GM12878 (cell line): ENCODE measurements at regions not wholly inside any gene's neighbourhood (a gene's known extent, or its start where the extent isn't known, plus 50 kb on each side); places are given as distances from the start of the nearest gene placed in this dataset.
"Not testable (repeated sequence)": the region's sequence is repeated elsewhere in the genome, so short reads cannot be mapped to it uniquely, and the experiment has no call there.

Source experiments
- ATAC-seq: fragments of 200-7000 bp; cut with Tn5 transposase; 3 replicates; pipeline ENCODE4 v1.9.1; 2020; ENCODE audit warnings: mild to moderate bottlenecking, moderate library complexity
- BruUV-seq: library from RNA; stranded (reverse); fragments of 400-500 nt; replicated peaks from 2 replicates; lab custom pipeline; 2021; lab: Mats Ljungman, UMichigan
- CTCF ChIA-PET: fragments of 300-600 bp; sonication (Branson Sonifier 250); formaldehyde crosslinking; extraction: SDS; loops from one replicate; lab custom pipeline; 2021; ENCODE audit warnings: inconsistent platforms; lab: Yijun Ruan, JAX
- POLR2A ChIA-PET: fragments of 350-600 bp; formaldehyde crosslinking; extraction: SDS; loops from one replicate; lab custom pipeline; 2021; ENCODE audit warnings: inconsistent platforms; lab: Charles Lee
- RAD21 ChIA-PET: fragments of 300-600 bp; sonication (Branson Sonifier 250); formaldehyde crosslinking; loops from one replicate; lab custom pipeline; 2023; ENCODE audit warnings: antibody characterized with exemption; ENCODE audit not compliant: unreplicated experiment; lab: Charles Lee
- SMC1A ChIA-PET: fragments of 300-600 bp; sonication (Branson Sonifier 250); formaldehyde crosslinking; loops from one replicate; lab custom pipeline; 2023; ENCODE audit not compliant: unreplicated experiment, uncharacterized antibody; lab: Charles Lee
- DNase-seq: peaks from one replicate; pipeline ENCODE4 v3.0.0-alpha.2; 2011; ENCODE audit warnings: low read depth, low spot score
- FAIRE-seq: peaks from 3 replicates; lab custom pipeline; 2011; peaks lifted over from hg19 to GRCh38; lab: Jason Lieb, UNC
- H2AFZ ChIP-seq: 2 replicates; pipeline ENCODE4 v1.6.0; 2011; ENCODE audit warnings: low read depth, low read length, control low read depth; ENCODE audit not compliant: control insufficient read depth
- H3K27ac ChIP-seq: 2 replicates; pipeline ENCODE4 v1.5.1; 2011; ENCODE audit warnings: control low read depth; ENCODE audit not compliant: control insufficient read depth, insufficient read depth
- H3K27me3 ChIP-seq, 2 experiments: replicated peaks in 1 of 2; 2 replicates each; pipeline versions ENCODE4 v1.6.0 to v1.6.1; 2011; ENCODE audit warnings: low read length in 1 of 2; ENCODE audit not compliant: control insufficient read depth in 2 of 2, insufficient read depth in 2 of 2
- H3K36me3 ChIP-seq, 2 experiments: 2 replicates each; pipeline ENCODE4 v1.5.1; 2011; ENCODE audit warnings: low read length in 1 of 2; ENCODE audit not compliant: control insufficient read depth in 2 of 2, insufficient read depth in 2 of 2
- H3K4me1 ChIP-seq: 2 replicates; pipeline ENCODE4 v1.6.1; 2011; ENCODE audit warnings: mild to moderate bottlenecking, low read length, moderate library complexity, mixed read lengths; ENCODE audit not compliant: control insufficient read depth, insufficient read depth
- H3K4me2 ChIP-seq: 2 replicates; pipeline ENCODE4 v1.6.0; 2011; ENCODE audit warnings: control low read depth; ENCODE audit not compliant: control insufficient read depth, insufficient read depth
- H3K4me3 ChIP-seq: fragments of 200-600 bp; sonication (generic); 2 replicates; pipeline ENCODE4 v1.5.1; 2016
- H3K79me2 ChIP-seq: 2 replicates; pipeline ENCODE4 v1.6.0; 2011; ENCODE audit warnings: low read length; ENCODE audit not compliant: control insufficient read depth, insufficient read depth
- H3K9ac ChIP-seq: 2 replicates; pipeline ENCODE4 v1.8.0; 2011; ENCODE audit warnings: low read length, control low read depth, mixed read lengths; ENCODE audit not compliant: control insufficient read depth, insufficient read depth
- H3K9me3 ChIP-seq: replicated peaks from 3 replicates; pipeline ENCODE4 v1.5.1; 2011; ENCODE audit warnings: mild to moderate bottlenecking, low read length; ENCODE audit not compliant: control insufficient read depth, insufficient read depth
- H4K20me1 ChIP-seq: 2 replicates; pipeline ENCODE4 v1.6.0; 2011; ENCODE audit not compliant: control insufficient read depth, insufficient read depth
- ASH2L ChIP-seq: fragments of 300-600, 200-600 bp; sonication (generic); IDR thresholded peaks from 2 replicates; pipeline ENCODE4 v1.6.1; 2017; ENCODE audit warnings: low read depth, mild to moderate bottlenecking, borderline replicate concordance
- CREB1 ChIP-seq: IDR thresholded peaks from 2 replicates; pipeline ENCODE4 v1.6.1; 2012; ENCODE audit warnings: low read depth, mild to moderate bottlenecking, inconsistent platforms
- DPF2 ChIP-seq: fragments of 450-650 bp; IDR thresholded peaks from 2 replicates; pipeline ENCODE4 v1.6.1; 2017; ENCODE audit warnings: mild to moderate bottlenecking
- HDGF ChIP-seq: fragments of 450-650 bp; IDR thresholded peaks from 2 replicates; pipeline ENCODE4 v1.6.1; 2016; ENCODE audit warnings: antibody characterized with exemption
- JUND ChIP-seq: IDR thresholded peaks from 2 replicates; pipeline ENCODE4 v1.6.1; 2012; ENCODE audit warnings: low read depth, mild to moderate bottlenecking, low read length, improper control_type of control experiment, moderate library complexity
- KLF5 ChIP-seq: fragments of 450-650 bp; IDR thresholded peaks from 2 replicates; pipeline ENCODE4 v1.6.1; 2014; ENCODE audit warnings: mild to moderate bottlenecking; ENCODE audit not compliant: partially characterized antibody
- MXI1 ChIP-seq: fragments of 150-350 bp; IDR thresholded peaks from 2 replicates; pipeline ENCODE4 v1.6.1; 2011; ENCODE audit warnings: low read depth, mild to moderate bottlenecking, inconsistent platforms, low read length, improper control_type of control experiment
- POLR2AphosphoS5 ChIP-seq: IDR thresholded peaks from 2 replicates; pipeline ENCODE4 v1.6.1; 2011; ENCODE audit warnings: mild to moderate bottlenecking, low read length, inconsistent platforms
- SIX5 ChIP-seq: IDR thresholded peaks from 2 replicates; pipeline ENCODE4 v1.6.1; 2011; ENCODE audit warnings: mild to moderate bottlenecking, low read depth, low read length, moderate library complexity; ENCODE audit not compliant: severe bottlenecking
- SMC3 ChIP-seq: IDR thresholded peaks from 2 replicates; pipeline ENCODE4 v1.6.1; 2011; ENCODE audit warnings: low read length, improper control_type of control experiment, borderline replicate concordance
- SRF ChIP-seq, 2 experiments: IDR thresholded peaks; 2 replicates each; pipeline ENCODE4 v1.6.1; 2011; ENCODE audit warnings: low read depth in 2 of 2, low read length in 2 of 2, mild to moderate bottlenecking in 1 of 2, moderate library complexity in 1 of 2
- SUPT20H ChIP-seq: IDR thresholded peaks from 2 replicates; pipeline ENCODE4 v1.6.1; 2011; ENCODE audit warnings: low read depth, mild to moderate bottlenecking, low read length, moderate library complexity, borderline replicate concordance; ENCODE audit not compliant: control insufficient read depth
- WRNIP1 ChIP-seq: IDR thresholded peaks from 2 replicates; pipeline ENCODE4 v1.6.1; 2011; ENCODE audit warnings: low read depth, low read length, improper control_type of control experiment, borderline replicate concordance
- ZNF217 ChIP-seq: fragments of 450-650 bp; IDR thresholded peaks from 2 replicates; pipeline ENCODE4 v1.6.1; 2017; ENCODE audit warnings: antibody characterized with exemption, mild to moderate bottlenecking
- ZNF24 ChIP-seq: fragments of 450-650 bp; IDR thresholded peaks from 2 replicates; pipeline ENCODE4 v1.6.1; 2017; ENCODE audit warnings: antibody characterized with exemption, mild to moderate bottlenecking
- ZZZ3 ChIP-seq: IDR thresholded peaks from 2 replicates; pipeline ENCODE4 v1.6.1; 2011; ENCODE audit warnings: low read depth; ENCODE audit not compliant: control insufficient read depth, insufficient read length
- whole genome bisulfite sequencing: methylation state at CpG from one replicate; pipeline ENCODE4 v1.1.6; 2016; ENCODE audit warnings: low lambda C conversion rate; ENCODE audit not compliant: insufficient replicate concordance, insufficient coverage; ENCODE audit errors: missing lambda C conversion rate; 5-methylcytosine and 5-hydroxymethylcytosine counted together
- in situ Hi-C: fragments of 300-500 bp; cut with MboI; formaldehyde crosslinking; loops from 9 replicates; pipeline ENCODE4 v1.14.3; 2018; ENCODE audit warnings: mixed read lengths
- intact Hi-C: fragments of 100-400 bp; cut with micrococcal nuclease; formaldehyde crosslinking; loops from one replicate; pipeline ENCODE4 v1.14.2; 2022; ENCODE audit not compliant: unreplicated experiment
- TF ChIP-seq, protein P1 (sequence below): fragments of 150-350 bp; IDR thresholded peaks from 2 replicates; pipeline ENCODE4 v1.6.1; 2014; ENCODE audit warnings: mild to moderate bottlenecking, low read depth, low read length

DNA sequence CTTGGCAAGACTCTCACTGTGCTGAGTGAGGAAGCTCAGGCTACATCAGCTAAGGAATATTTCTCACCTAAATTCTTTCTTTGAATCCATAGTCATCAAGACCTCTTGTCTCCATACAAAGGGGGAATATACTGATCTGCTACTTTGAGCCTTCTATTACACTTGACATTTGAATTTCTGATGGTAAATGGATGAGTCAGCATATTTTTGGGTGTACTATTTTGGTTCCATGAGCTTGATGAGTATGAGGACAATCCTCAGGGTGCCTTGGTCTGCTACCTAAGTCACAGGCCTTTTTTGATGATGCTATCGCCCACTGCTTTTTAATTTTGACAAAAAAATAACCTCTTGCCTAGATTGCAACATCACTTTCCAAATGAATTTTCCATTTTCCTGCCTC is 415.7 kb downstream of the PPP1R2C start:
- BruUV-seq: no TSS peak
- Histone ChIP-seq H4K20me1 (no peaks in the 10 kb centered on the region), H3K9me3 (no peaks in the 10 kb centered on the region), H3K36me3 (no peaks in the 10 kb centered on the region), H3K27me3 (no peaks in the 10 kb centered on the region), H3K9ac (no peak overlapping the region), H3K4me2 (no peak overlapping the region), H3K4me1 (no peaks in the 10 kb centered on the region), H3K27ac (no peak overlapping the region), H2AFZ (no peak overlapping the region), H3K79me2 (no peaks in the 10 kb centered on the region), H3K4me3 (no peak overlapping the region)
- 0% methylated on average over 1 of the region's 1 CpG for WGBS
- ChIA-PET SMC1A (no interaction called here), RAD21 (no interaction called here), POLR2A (no interaction called here), CTCF (no interaction called here)
- FAIRE-seq (no peak), ATAC-seq (no peak), DNase-seq (no peak)
- intact Hi-C loops: no loop called here
- TF ChIP-seq ASH2L: no peak
- TF ChIP-seq SRF (IDR thresholded peaks at IDR 0.05; ENCODE audit: low read depth in 2 of 2, low read length in 2 of 2): no peak
- TF ChIP-seq, protein P1, sequence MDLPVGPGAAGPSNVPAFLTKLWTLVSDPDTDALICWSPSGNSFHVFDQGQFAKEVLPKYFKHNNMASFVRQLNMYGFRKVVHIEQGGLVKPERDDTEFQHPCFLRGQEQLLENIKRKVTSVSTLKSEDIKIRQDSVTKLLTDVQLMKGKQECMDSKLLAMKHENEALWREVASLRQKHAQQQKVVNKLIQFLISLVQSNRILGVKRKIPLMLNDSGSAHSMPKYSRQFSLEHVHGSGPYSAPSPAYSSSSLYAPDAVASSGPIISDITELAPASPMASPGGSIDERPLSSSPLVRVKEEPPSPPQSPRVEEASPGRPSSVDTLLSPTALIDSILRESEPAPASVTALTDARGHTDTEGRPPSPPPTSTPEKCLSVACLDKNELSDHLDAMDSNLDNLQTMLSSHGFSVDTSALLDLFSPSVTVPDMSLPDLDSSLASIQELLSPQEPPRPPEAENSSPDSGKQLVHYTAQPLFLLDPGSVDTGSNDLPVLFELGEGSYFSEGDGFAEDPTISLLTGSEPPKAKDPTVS: no peak
- TF ChIP-seq JUND: no peak
- no peak for TF ChIP-seq KLF5
- no peak for TF ChIP-seq ZNF217
- no peak for TF ChIP-seq CREB1
- no peak for TF ChIP-seq MXI1
- no peak for TF ChIP-seq SIX5
- no peak for TF ChIP-seq POLR2AphosphoS5
- TF ChIP-seq SMC3: no peak
- TF ChIP-seq SUPT20H: no peak
- no peak for TF ChIP-seq ZZZ3
- TF ChIP-seq HDGF: no peak
- TF ChIP-seq DPF2: no peak
- TF ChIP-seq WRNIP1: no peak
- no peak for TF ChIP-seq ZNF24
- in situ Hi-C loops: no loop called here

DNA sequence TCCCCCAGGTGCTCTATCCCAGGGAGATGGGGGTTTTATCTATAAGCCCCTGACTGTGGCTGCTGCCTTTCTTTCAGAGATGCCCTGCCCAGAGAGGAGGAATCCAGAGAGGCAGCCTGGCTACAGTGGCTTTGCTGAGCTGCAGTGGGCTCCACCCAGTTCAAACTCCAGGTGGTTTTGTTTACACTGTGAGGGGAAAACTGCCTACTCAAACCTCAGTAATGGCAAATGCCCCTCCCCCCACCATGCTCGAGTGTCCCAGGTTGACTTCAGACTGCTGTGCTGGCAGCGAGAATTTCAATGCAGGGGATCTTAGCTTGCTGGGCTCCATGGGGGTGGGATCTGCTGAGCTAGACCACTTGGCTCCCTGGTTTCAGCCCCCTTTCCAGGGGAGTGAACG is 419.6 kb upstream of the CASK start:
- intact Hi-C loops, H3K4me1 ChIP-seq, H3K79me2 ChIP-seq, H3K36me3 ChIP-seq, BruUV-seq, DNase-seq, H3K4me3 ChIP-seq, ATAC-seq, in situ Hi-C loops, FAIRE-seq, H3K27ac ChIP-seq, H3K4me2 ChIP-seq, H3K9me3 ChIP-seq, H2AFZ ChIP-seq, H3K9ac ChIP-seq, SMC1A ChIA-PET, CTCF ChIA-PET, H3K27me3 ChIP-seq, H4K20me1 ChIP-seq, POLR2A ChIA-PET, RAD21 ChIA-PET: not testable (repeated sequence)
- 0% methylated on average over 3 of the region's 3 CpGs for WGBS
